Subcutaneous abdominal adipose tissue (tissue), 5 donors: ENCODE measurements at regions not wholly inside any gene's neighbourhood (a gene's known extent, or its start where the extent isn't known, plus 50 kb on each side); places are given as distances from the start of the nearest gene placed in this dataset.
"Not testable (repeated sequence)": the region's sequence is repeated elsewhere in the genome, so short reads cannot be mapped to it uniquely, and the experiment has no call there.

Source experiments
- H3K27ac ChIP-seq: one replicate; pipeline ENCODE4 v1.7.0; 2013; ENCODE audit warnings: low read depth, mild to moderate bottlenecking, inconsistent platforms, low read length, moderate library complexity
- H3K27me3 ChIP-seq, 5 donors: one replicate each; pipeline ENCODE4 v1.7.0; 2013; ENCODE audit warnings: low read length in 5 of 5, inconsistent platforms in 1 of 5; ENCODE audit not compliant: control insufficient read depth in 5 of 5, insufficient read depth in 4 of 5
- H3K36me3 ChIP-seq, 5 donors: one replicate each; pipeline ENCODE4 v1.7.0; 2013; ENCODE audit warnings: low read length in 5 of 5; ENCODE audit not compliant: control insufficient read depth in 5 of 5, insufficient read depth in 5 of 5
- H3K4me1 ChIP-seq, 5 donors: one replicate each; pipeline ENCODE4 v1.7.0; 2013; ENCODE audit warnings: low read length in 5 of 5, mild to moderate bottlenecking in 3 of 5, moderate library complexity in 1 of 5; ENCODE audit not compliant: control insufficient read depth in 5 of 5, insufficient read depth in 5 of 5
- H3K4me3 ChIP-seq, 5 donors: one replicate each; pipeline ENCODE4 v1.7.0; 2013; ENCODE audit warnings: low read length in 5 of 5, low read depth in 1 of 5
- H3K9ac ChIP-seq, 5 donors: one replicate each; pipeline ENCODE4 v1.7.0; 2013; ENCODE audit warnings: low read length in 5 of 5, mild to moderate bottlenecking in 4 of 5, moderate library complexity in 3 of 5
- H3K9me3 ChIP-seq, 5 donors: one replicate each; pipeline ENCODE4 v1.7.0; 2013; ENCODE audit warnings: low read length in 5 of 5; ENCODE audit not compliant: control insufficient read depth in 5 of 5
- donor health status: healthy.
- donor health status: healthy.
- donor health status: healthy.
- donor health status: healthy.
- donor health status: healthy.

GRCh38 chr15:87668768-87669564 is 587.6 kb downstream of the NTRK3 start:
- not testable (repeated sequence) for H3K4me1 ChIP-seq, H3K27me3 ChIP-seq, H3K9ac ChIP-seq, H3K27ac ChIP-seq, H3K36me3 ChIP-seq, H3K4me3 ChIP-seq, H3K9me3 ChIP-seq

- no peaks in the 10 kb centered on the region for H3K36me3 ChIP-seq
- no peaks in the 10 kb centered on the region for H3K4me1 ChIP-seq
- H3K27ac ChIP-seq, result no peak overlapping the region
- H3K4me3 ChIP-seq, result no peak overlapping the region
- no peaks in the 10 kb centered on the region for H3K27me3 ChIP-seq
- H3K9ac ChIP-seq, result no peak overlapping the region
- H3K9me3 ChIP-seq, result peaks cover 0 to 12% (median 10%) of the 10 kb centered on the region in 5 donors
Observed at GRCh38 chr15:87667643-87668042, 588.9 kb downstream of the NTRK3 start.

- no peak overlapping the region for H3K27ac ChIP-seq
- no peak overlapping the region for H3K9ac ChIP-seq
- no peaks in the 10 kb centered on the region for H3K4me1 ChIP-seq
- H3K27me3 ChIP-seq, result no peaks in the 10 kb centered on the region
- peaks cover 0 to 12% (median 7%) of the 10 kb centered on the region in 5 donors for H3K9me3 ChIP-seq
- no peaks in the 10 kb centered on the region for H3K36me3 ChIP-seq
- H3K4me3 ChIP-seq, result no peak overlapping the region
Observed at GRCh38 chr15:87662575-87662974, 594.0 kb downstream of the NTRK3 start.

GRCh38 chr15:87661454-87662355 is 594.8 kb downstream of the NTRK3 start:
- Histone ChIP-seq H3K4me3 (no peak overlapping the region), H3K27ac (no peak overlapping the region), H3K27me3 (no peaks in the 10 kb centered on the region), H3K9me3 (peaks cover 0 to 7% (median 5%) of the 10 kb centered on the region in 5 donors), H3K36me3 (no peaks in the 10 kb centered on the region), H3K9ac (no peak overlapping the region), H3K4me1 (no peaks in the 10 kb centered on the region)

GRCh38 chr15:87660251-87661129 is 596.0 kb downstream of the NTRK3 start:
- H3K4me3 ChIP-seq, result no peak overlapping the region
- H3K27me3 ChIP-seq, result no peaks in the 10 kb centered on the region
- H3K9ac ChIP-seq, result no peak overlapping the region
- H3K27ac ChIP-seq, result no peak overlapping the region
- peaks cover 0 to 7% (median 5%) of the 10 kb centered on the region in 5 donors for H3K9me3 ChIP-seq
- no peaks in the 10 kb centered on the region for H3K36me3 ChIP-seq
- no peaks in the 10 kb centered on the region for H3K4me1 ChIP-seq

GRCh38 chr15:87656372-87656771 is 600.2 kb downstream of the NTRK3 start:
- no peak overlapping the region for H3K9ac ChIP-seq
- H3K4me3 ChIP-seq, result no peak overlapping the region
- H3K27me3 ChIP-seq, result no peaks in the 10 kb centered on the region
- H3K9me3 ChIP-seq, result no peaks in the 10 kb centered on the region
- no peaks in the 10 kb centered on the region for H3K36me3 ChIP-seq
- H3K4me1 ChIP-seq, result no peaks in the 10 kb centered on the region
- H3K27ac ChIP-seq, result no peak overlapping the region

GRCh38 chr15:87653646-87654045 is 602.9 kb downstream of the NTRK3 start:
- Histone ChIP-seq H3K4me3 (no peak overlapping the region), H3K36me3 (no peaks in the 10 kb centered on the region), H3K27ac (no peak overlapping the region), H3K9ac (no peak overlapping the region), H3K27me3 (peaks cover 0 to 3% (median 0%) of the 10 kb centered on the region in 5 donors), H3K4me1 (no peaks in the 10 kb centered on the region), H3K9me3 (no peaks in the 10 kb centered on the region)

- no peak overlapping the region for H3K27ac ChIP-seq
- no peaks in the 10 kb centered on the region for H3K4me1 ChIP-seq
- H3K36me3 ChIP-seq, result no peaks in the 10 kb centered on the region
- no peak overlapping the region for H3K4me3 ChIP-seq
- H3K9ac ChIP-seq, result no peak overlapping the region
- H3K9me3 ChIP-seq, result no peaks in the 10 kb centered on the region
- peaks cover 0 to 3% (median 0%) of the 10 kb centered on the region in 5 donors for H3K27me3 ChIP-seq
Observed at GRCh38 chr15:87649175-87649574, 607.4 kb downstream of the NTRK3 start.

- Histone ChIP-seq H3K27me3 (peaks cover 0 to 3% (median 0%) of the 10 kb centered on the region in 5 donors), H3K9me3 (no peaks in the 10 kb centered on the region), H3K9ac (no peak overlapping the region), H3K36me3 (no peaks in the 10 kb centered on the region), H3K4me3 (no peak overlapping the region), H3K4me1 (no peaks in the 10 kb centered on the region), H3K27ac (no peak overlapping the region)
Observed at GRCh38 chr15:87648278-87648677, 608.3 kb downstream of the NTRK3 start.
